GM18909 (cell line): ENCODE measurements at regions not wholly inside any gene's neighbourhood (a gene's known extent, or its start where the extent isn't known, plus 50 kb on each side); places are given as distances from the start of the nearest gene placed in this dataset.
A peak's percentile ranks its signal among the peaks of the same experiment; 100 is the strongest.
"Not testable (repeated sequence)": the region's sequence is repeated elsewhere in the genome, so short reads cannot be mapped to it uniquely, and the experiment has no call there.

Experiments used
- ATAC-seq: cut with Tn5 transposase; IDR thresholded peaks from one replicate; pipeline ENCODE4 v1.9.1; 2021; ENCODE audit warnings: mild to moderate bottlenecking; ENCODE audit not compliant: unreplicated experiment, poor library complexity

- no peak for ATAC-seq
These were observed 180.3 kb upstream of the E2F8 start for GRCh38 chr11:19420868-19421533.

GRCh38 chr11:19419808-19420207 lies 179.1 kb upstream of the E2F8 start:
- ATAC-seq: no peak

- no peak for ATAC-seq
These were observed 178.4 kb upstream of the E2F8 start for GRCh38 chr11:19419021-19419750.

- ATAC-seq: no peak
These were observed 177.5 kb upstream of the E2F8 start for GRCh38 chr11:19418221-19418620.

GRCh38 chr11:19412070-19412469 lies 171.3 kb upstream of the E2F8 start:
- not testable (repeated sequence) for ATAC-seq

GRCh38 chr11:19410032-19410431 lies 169.3 kb upstream of the E2F8 start:
- ATAC-seq: no peak

- no peak for ATAC-seq
These were observed 168.6 kb upstream of the E2F8 start for GRCh38 chr11:19409307-19409706.

GRCh38 chr11:19407677-19408270 lies 167.0 kb upstream of the E2F8 start:
- no peak for ATAC-seq

- ATAC-seq: no peak
These were observed 165.2 kb upstream of the E2F8 start for GRCh38 chr11:19405966-19406365.

- ATAC-seq: no peak
These were observed 164.0 kb upstream of the E2F8 start for GRCh38 chr11:19404787-19405186.

GRCh38 chr11:19403196-19403895 lies 162.6 kb upstream of the E2F8 start:
- no peak for ATAC-seq

- ATAC-seq: no peak
These were observed 159.6 kb upstream of the E2F8 start for GRCh38 chr11:19400296-19400695.

GRCh38 chr11:19398772-19399527 lies 158.2 kb upstream of the E2F8 start:
- ATAC-seq: no peak

- ATAC-seq: no peak
These were observed 157.5 kb upstream of the E2F8 start for GRCh38 chr11:19398273-19398672.

- no peak for ATAC-seq
These were observed 154.3 kb upstream of the E2F8 start for GRCh38 chr11:19395050-19395449.

GRCh38 chr11:19394525-19395016 lies 153.8 kb upstream of the E2F8 start:
- peak; percentile 82 for ATAC-seq

GRCh38 chr11:19393941-19394340 lies 153.2 kb upstream of the E2F8 start:
- no peak for ATAC-seq

GRCh38 chr11:19392847-19393518 lies 152.2 kb upstream of the E2F8 start:
- ATAC-seq: no peak

- ATAC-seq: no peak
These were observed 151.6 kb upstream of the E2F8 start for GRCh38 chr11:19392321-19392720.

GRCh38 chr11:19391652-19392051 lies 150.9 kb upstream of the E2F8 start:
- ATAC-seq: no peak
